Activated B cell treated with CpG ODN at 0.5 μM for 24 hours (primary cell): ENCODE measurements at regions not wholly inside any gene's neighbourhood (a gene's known extent, or its start where the extent isn't known, plus 50 kb on each side); places are given as distances from the start of the nearest gene placed in this dataset.

ENCODE experiments used
- ATAC-seq: fragments of 200-7000 bp; cut with Tn5 transposase; one replicate; pipeline ENCODE4 v1.10.0; 2021; ENCODE audit warnings: low read depth, mild to moderate bottlenecking, moderate library complexity
- CTCF ChIA-PET: fragments of 350-600 bp; sonication (Branson Sonifier 250); formaldehyde crosslinking; loops from one replicate; lab custom pipeline; 2021; ENCODE audit warnings: antibody characterized with exemption; lab: Charles Lee
- POLR2A ChIA-PET: fragments of 350-600 bp; sonication (Branson Sonifier 250); formaldehyde crosslinking; loops from one replicate; lab custom pipeline; 2021; ENCODE audit warnings: antibody characterized with exemption; lab: Charles Lee
- DNase-seq: peaks from one replicate; pipeline ENCODE4 v3.0.0; 2022
- H3K27ac Mint-ChIP-seq: one replicate; pipeline ENCODE4 v1.8.0; 2020; ENCODE audit warnings: mixed read lengths
- H3K27me3 Mint-ChIP-seq: one replicate; pipeline ENCODE4 v1.8.0; 2021; ENCODE audit warnings: mixed read lengths
- H3K36me3 Mint-ChIP-seq: one replicate; pipeline ENCODE4 v1.8.0; 2021; ENCODE audit warnings: low read depth, mixed read lengths
- H3K4me1 Mint-ChIP-seq: one replicate; pipeline ENCODE4 v1.8.0; 2021; ENCODE audit warnings: mixed read lengths
- H3K4me3 Mint-ChIP-seq: one replicate; pipeline ENCODE4 v1.8.0; 2020; ENCODE audit warnings: mild to moderate bottlenecking, mixed read lengths
- H3K9me3 Mint-ChIP-seq: one replicate; pipeline ENCODE4 v1.8.0; 2020; ENCODE audit warnings: mixed read lengths
- CTCF ChIP-seq: fragments of 200-600 bp; IDR thresholded peaks from one replicate; pipeline ENCODE4 v1.8.0; 2022; ENCODE audit warnings: antibody characterized with exemption, mild to moderate bottlenecking
- intact Hi-C: fragments of 100-400 bp; cut with micrococcal nuclease; formaldehyde crosslinking; loops from one replicate; pipeline ENCODE4 v1.15.1; 2024

DNA sequence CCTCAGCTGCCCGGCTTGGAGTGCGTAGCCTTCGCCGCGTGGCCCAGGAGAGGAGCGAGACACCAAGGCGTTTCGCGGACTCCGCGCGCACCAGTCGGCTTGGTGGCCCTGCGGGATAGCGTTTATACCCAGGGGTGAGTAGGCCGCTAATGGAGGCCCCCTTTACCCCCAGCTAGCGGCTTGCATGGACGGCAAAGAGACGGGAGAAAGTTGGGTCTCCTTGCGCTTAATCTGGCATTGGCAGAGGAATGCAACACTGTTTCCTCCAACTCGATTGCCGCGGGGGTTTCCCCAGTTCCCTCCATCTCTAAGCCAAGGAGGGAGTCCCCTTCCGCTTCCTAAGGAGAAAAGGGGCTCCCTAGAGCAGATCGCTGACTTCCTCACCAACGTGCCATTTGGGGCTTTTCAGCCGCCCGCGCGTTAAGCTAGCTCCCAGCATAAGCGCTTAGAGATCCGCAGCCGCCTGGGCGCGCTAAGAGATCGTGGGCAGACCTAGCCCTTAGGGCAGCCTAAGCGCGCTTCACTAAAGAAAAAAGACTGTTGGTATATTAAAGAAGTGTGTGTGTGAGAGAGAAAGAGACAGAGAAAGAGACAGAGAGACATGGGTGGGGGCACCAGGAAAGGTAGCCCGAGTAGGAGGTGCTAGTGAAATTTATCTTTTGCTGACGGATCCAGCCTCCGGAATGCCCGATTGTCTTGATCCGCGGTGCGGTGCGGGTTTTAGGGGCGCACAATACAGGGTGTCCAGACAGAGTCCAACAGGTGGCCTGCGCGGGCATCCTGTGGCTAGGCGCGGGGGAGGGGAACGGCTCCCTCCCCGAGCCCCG, 597.9 kb upstream of the SGCD start:
- H3K4me3 Mint-ChIP-seq: no peak overlapping the region
- no peak overlapping the region for H3K27ac Mint-ChIP-seq
- ChIA-PET POLR2A (no interaction called here), CTCF (no interaction called here)
- intact Hi-C loops: no loop called here
- DNase-seq: no peak
- H3K9me3 Mint-ChIP-seq: no peaks in the 10 kb centered on the region
- no peaks in the 10 kb centered on the region for H3K36me3 Mint-ChIP-seq
- H3K4me1 Mint-ChIP-seq: no peaks in the 10 kb centered on the region
- no peak for TF ChIP-seq CTCF
- no peak for ATAC-seq
- peaks cover 40% of the 10 kb centered on the region for H3K27me3 Mint-ChIP-seq

DNA sequence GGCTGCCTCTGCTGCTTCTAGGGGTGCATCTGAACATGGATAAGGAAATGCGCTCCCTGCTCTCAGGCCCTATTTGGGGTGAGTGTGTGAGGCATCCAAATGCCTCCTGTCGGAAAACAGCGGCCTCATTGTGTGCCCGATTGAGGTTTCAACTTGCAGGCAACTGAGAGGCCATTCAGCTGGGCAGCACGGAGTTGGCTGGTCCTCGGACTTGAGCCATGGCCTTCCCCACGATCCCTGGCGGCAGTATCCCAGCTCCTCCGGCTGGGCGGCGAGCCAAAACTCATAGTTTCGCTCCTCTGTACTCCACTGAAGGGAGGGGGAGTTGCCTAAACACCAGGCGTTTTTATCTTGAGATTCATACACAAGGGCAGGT, 597.3 kb upstream of the SGCD start:
- H3K36me3 Mint-ChIP-seq: no peaks in the 10 kb centered on the region

GRCh38 chr5:155732587-155733376, 594.2 kb upstream of the SGCD start:
- Mint-ChIP-seq H3K36me3 (no peaks in the 10 kb centered on the region), H3K27me3 (peaks cover 26% of the 10 kb centered on the region), H3K9me3 (no peaks in the 10 kb centered on the region), H3K27ac (no peak overlapping the region), H3K4me1 (no peaks in the 10 kb centered on the region), H3K4me3 (no peak overlapping the region)
- no peak for DNase-seq
- CTCF ChIA-PET: no interaction called here
- POLR2A ChIA-PET: no interaction called here
- no peak for TF ChIP-seq CTCF
- no peak for ATAC-seq
- intact Hi-C loops: no loop called here

More for the DNA sequence above, 597.3 kb upstream of the SGCD start:
- TF ChIP-seq CTCF: no peak
- no peak overlapping the region for H3K27ac Mint-ChIP-seq
- DNase-seq: no peak
- no peaks in the 10 kb centered on the region for H3K9me3 Mint-ChIP-seq
- peaks cover 40% of the 10 kb centered on the region for H3K27me3 Mint-ChIP-seq
- ATAC-seq: no peak
- POLR2A ChIA-PET: no interaction called here
- no peak overlapping the region for H3K4me3 Mint-ChIP-seq
- intact Hi-C loops: no loop called here
- CTCF ChIA-PET: no interaction called here
- no peaks in the 10 kb centered on the region for H3K4me1 Mint-ChIP-seq

DNA sequence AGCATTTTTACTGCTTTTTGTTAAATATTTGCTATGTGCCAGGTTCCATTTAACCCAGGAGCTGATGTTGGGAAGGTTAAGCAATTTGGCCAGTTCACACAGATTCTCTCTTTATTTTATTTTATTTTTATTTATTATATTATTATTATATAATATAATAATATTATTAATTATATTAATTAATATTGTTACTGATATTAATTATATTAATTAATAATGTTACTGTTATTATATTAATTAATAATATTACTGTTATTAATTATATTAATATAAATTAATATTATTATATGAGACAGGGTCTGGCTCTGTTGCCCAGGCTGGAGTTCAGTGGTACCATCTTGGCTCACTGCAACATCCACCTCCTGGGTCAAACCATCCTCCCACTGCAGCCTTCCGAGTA, 593.0 kb upstream of the SGCD start:
- no peaks in the 10 kb centered on the region for H3K36me3 Mint-ChIP-seq
- no peak for DNase-seq
- no peak for ATAC-seq
- intact Hi-C loops: no loop called here
- CTCF ChIA-PET: no interaction called here
- no peaks in the 10 kb centered on the region for H3K9me3 Mint-ChIP-seq
- no peak for TF ChIP-seq CTCF
- H3K27ac Mint-ChIP-seq: no peak overlapping the region
- H3K27me3 Mint-ChIP-seq: peaks cover 26% of the 10 kb centered on the region
- no peaks in the 10 kb centered on the region for H3K4me1 Mint-ChIP-seq
- POLR2A ChIA-PET: no interaction called here
- H3K4me3 Mint-ChIP-seq: no peak overlapping the region

GRCh38 chr5:155735388-155735787, 591.6 kb upstream of the SGCD start:
- H3K27me3 Mint-ChIP-seq: peaks cover 13% of the 10 kb centered on the region
- CTCF ChIA-PET: no interaction called here
- DNase-seq (no peak), ATAC-seq (no peak)
- no peak overlapping the region for H3K27ac Mint-ChIP-seq
- TF ChIP-seq CTCF: no peak
- H3K9me3 Mint-ChIP-seq: no peaks in the 10 kb centered on the region
- intact Hi-C loops: no loop called here
- no peaks in the 10 kb centered on the region for H3K36me3 Mint-ChIP-seq
- POLR2A ChIA-PET: no interaction called here
- no peaks in the 10 kb centered on the region for H3K4me1 Mint-ChIP-seq
- H3K4me3 Mint-ChIP-seq: no peak overlapping the region
